A673 (cell line): ENCODE measurements at regions not wholly inside any gene's neighbourhood (a gene's known extent, or its start where the extent isn't known, plus 50 kb on each side); places are given as distances from the start of the nearest gene placed in this dataset.
"Not testable (repeated sequence)": the region's sequence is repeated elsewhere in the genome, so short reads cannot be mapped to it uniquely, and the experiment has no call there.

ENCODE experiments used
- BruUV-seq: library from RNA; stranded (reverse); fragments of 400-500 nt; replicated peaks from 2 replicates; lab custom pipeline; 2021; lab: Mats Ljungman, UMichigan
- CTCF ChIA-PET: fragments of 300-600 bp; sonication (Branson Sonifier 250); formaldehyde crosslinking; loops from one replicate; lab custom pipeline; 2022; ENCODE audit warnings: antibody characterized with exemption; lab: Charles Lee
- POLR2A ChIA-PET: fragments of 300-600 bp; sonication (Branson Sonifier 250); formaldehyde crosslinking; loops from one replicate; lab custom pipeline; 2022; ENCODE audit warnings: antibody characterized with exemption; ENCODE audit not compliant: low non-redundant PET; lab: Charles Lee
- DNase-seq: peaks from one replicate; pipeline ENCODE4 v3.0.0-alpha.2; 2015; ENCODE audit warnings: low spot score
- H3K27ac ChIP-seq: fragments of 200-600 bp; sonication (generic); 2 replicates; pipeline ENCODE4 v1.5.1; 2016; ENCODE audit warnings: mixed run types, low read depth, mild to moderate bottlenecking, mixed read lengths, antibody characterized with exemption, low read length; ENCODE audit not compliant: poor library complexity, severe bottlenecking
- H3K27me3 ChIP-seq: fragments of 200-600 bp; sonication (generic); replicated peaks from 2 replicates; pipeline ENCODE4 v1.6.1; 2017; ENCODE audit warnings: mixed run types, low read depth, mild to moderate bottlenecking, mixed read lengths, antibody characterized with exemption, low read length; ENCODE audit not compliant: insufficient read depth, poor library complexity
- H3K36me3 ChIP-seq: fragments of 200-600 bp; sonication (generic); 2 replicates; pipeline ENCODE4 v1.6.1; 2016; ENCODE audit warnings: mixed run types, mild to moderate bottlenecking, mixed read lengths, antibody characterized with exemption, low read length; ENCODE audit not compliant: insufficient read depth, poor library complexity, severe bottlenecking
- H3K4me1 ChIP-seq: fragments of 200-600 bp; sonication (generic); 2 replicates; pipeline ENCODE4 v1.6.1; 2017; ENCODE audit warnings: mixed run types, mild to moderate bottlenecking, mixed read lengths, antibody characterized with exemption, low read length; ENCODE audit not compliant: insufficient read depth, poor library complexity, severe bottlenecking
- H3K4me3 ChIP-seq: fragments of 200-600 bp; sonication (generic); 2 replicates; pipeline ENCODE4 v1.5.1; 2016; ENCODE audit warnings: low read depth, mixed run types, mild to moderate bottlenecking, mixed read lengths, low read length; ENCODE audit not compliant: poor library complexity, severe bottlenecking
- H3K9me3 ChIP-seq: fragments of 200-600 bp; sonication (generic); 2 replicates; pipeline ENCODE4 v1.6.1; 2016; ENCODE audit warnings: mixed run types, low read depth, mild to moderate bottlenecking, mixed read lengths, antibody characterized with exemption, low read length; ENCODE audit not compliant: poor library complexity, severe bottlenecking
- CTCF ChIP-seq: fragments of 300-800, 200-600 bp; sonication (generic); conservative IDR thresholded peaks from 2 replicates; pipeline ENCODE4 v1.5.1; 2017; ENCODE audit warnings: low read depth, mild to moderate bottlenecking, antibody characterized with exemption, low read length, moderate library complexity, mixed read lengths
- EZH2 ChIP-seq: fragments of 200-600 bp; sonication (generic); IDR thresholded peaks from 2 replicates; pipeline ENCODE4 v1.6.1; 2017; ENCODE audit warnings: borderline replicate concordance, low read depth, mild to moderate bottlenecking, mixed read lengths, antibody characterized with exemption, low read length; ENCODE audit not compliant: poor library complexity, severe bottlenecking
- intact Hi-C: fragments of 100-400 bp; cut with micrococcal nuclease; formaldehyde crosslinking; loops from one replicate; pipeline ENCODE4 v1.10.0; 2022; ENCODE audit not compliant: unreplicated experiment

GRCh38 chr21:23811805-23812204 lies 1795.5 kb downstream of the MRPL39 start:
- Histone ChIP-seq H3K4me3 (no peak overlapping the region), H3K27ac (no peak overlapping the region), H3K27me3 (no peaks in the 10 kb centered on the region), H3K9me3 (peaks cover 3% of the 10 kb centered on the region), H3K36me3 (no peaks in the 10 kb centered on the region), H3K4me1 (no peaks in the 10 kb centered on the region)
- POLR2A ChIA-PET, result no interaction called here
- CTCF ChIA-PET, result no interaction called here
- BruUV-seq, result no TSS peak
- no peak for TF ChIP-seq CTCF
- no peak for TF ChIP-seq EZH2
- no peak for DNase-seq
- intact Hi-C loops, result no loop called here

- Histone ChIP-seq H3K27me3 (no peaks in the 10 kb centered on the region), H3K9me3 (peaks cover 3% of the 10 kb centered on the region), H3K4me3 (no peak overlapping the region), H3K36me3 (no peaks in the 10 kb centered on the region), H3K27ac (no peak overlapping the region), H3K4me1 (no peaks in the 10 kb centered on the region)
- BruUV-seq, result no TSS peak
- POLR2A ChIA-PET, result no interaction called here
- CTCF ChIA-PET, result no interaction called here
- TF ChIP-seq CTCF (no peak), EZH2 (no peak)
- intact Hi-C loops, result no loop called here
- DNase-seq, result no peak
These were observed 1797.7 kb downstream of the MRPL39 start for GRCh38 chr21:23809573-23809972.

- H3K27ac ChIP-seq, POLR2A ChIA-PET, H3K36me3 ChIP-seq, H3K4me1 ChIP-seq, CTCF ChIA-PET, H3K4me3 ChIP-seq, H3K27me3 ChIP-seq, DNase-seq, H3K9me3 ChIP-seq, BruUV-seq, intact Hi-C loops: not testable (repeated sequence)
These were observed 1800.2 kb downstream of the MRPL39 start for GRCh38 chr21:23806966-23807548.

- Histone ChIP-seq H3K4me1 (no peaks in the 10 kb centered on the region), H3K27ac (no peak overlapping the region), H3K27me3 (no peaks in the 10 kb centered on the region), H3K4me3 (no peak overlapping the region), H3K9me3 (no peaks in the 10 kb centered on the region), H3K36me3 (no peaks in the 10 kb centered on the region)
- no peak for TF ChIP-seq CTCF
- no peak for TF ChIP-seq EZH2
- no peak for DNase-seq
- POLR2A ChIA-PET, result no interaction called here
- intact Hi-C loops, result no loop called here
- CTCF ChIA-PET, result no interaction called here
- no TSS peak for BruUV-seq
These were observed 1802.4 kb downstream of the MRPL39 start for GRCh38 chr21:23804866-23805265.
